Smooth muscle cell (in vitro differentiated cells): ENCODE measurements at regions not wholly inside any gene's neighbourhood (a gene's known extent, or its start where the extent isn't known, plus 50 kb on each side); places are given as distances from the start of the nearest gene placed in this dataset.

Source experiments
- DNase-seq: peaks from one replicate; lab custom pipeline; 2025; ENCODE audit not compliant: unreplicated experiment; lab: John Stamatoyannopoulos, UW
- H2AFZ ChIP-seq: fragments of 200-600 bp; sonication (generic); 2 replicates; pipeline ENCODE4 v1.6.0; 2016; ENCODE audit warnings: antibody characterized with exemption, low read depth, mild to moderate bottlenecking
- H3F3A ChIP-seq: fragments of 200-600 bp; sonication (generic); 2 replicates; pipeline ENCODE4 v1.6.0; 2017; ENCODE audit warnings: antibody characterized with exemption, low read depth
- H3K27ac ChIP-seq: fragments of 200-600 bp; sonication (generic); 2 replicates; pipeline ENCODE4 v1.5.1; 2016; ENCODE audit warnings: low read depth, mild to moderate bottlenecking
- H3K27me3 ChIP-seq: fragments of 200-600 bp; sonication (generic); 2 replicates; pipeline ENCODE4 v1.6.1; 2016; ENCODE audit warnings: low read depth, mild to moderate bottlenecking
- H3K36me3 ChIP-seq: fragments of 200-600 bp; sonication (generic); 2 replicates; pipeline ENCODE4 v1.5.1; 2016; ENCODE audit warnings: low read depth
- H3K4me1 ChIP-seq: fragments of 200-600 bp; sonication (generic); 2 replicates; pipeline ENCODE4 v1.5.1; 2016; ENCODE audit warnings: low read depth
- H3K4me2 ChIP-seq: fragments of 200-600 bp; sonication (generic); 2 replicates; pipeline ENCODE4 v1.6.0; 2016; ENCODE audit warnings: mild to moderate bottlenecking
- H3K4me3 ChIP-seq: fragments of 200-600 bp; sonication (generic); 2 replicates; pipeline ENCODE4 v1.5.1; 2016; ENCODE audit warnings: mild to moderate bottlenecking
- H3K79me2 ChIP-seq: fragments of 200-600 bp; sonication (generic); 2 replicates; pipeline ENCODE4 v1.6.0; 2016; ENCODE audit warnings: low read depth, mild to moderate bottlenecking
- H3K9ac ChIP-seq: fragments of 200-600 bp; sonication (generic); 2 replicates; pipeline ENCODE4 v1.6.0; 2016; ENCODE audit warnings: low read depth
- H3K9me3 ChIP-seq: fragments of 200-600 bp; sonication (generic); replicated peaks from 2 replicates; pipeline ENCODE4 v1.5.1; 2016; ENCODE audit warnings: low read depth
- H4K20me1 ChIP-seq: fragments of 200-600 bp; sonication (generic); 2 replicates; pipeline ENCODE4 v1.6.0; 2016; ENCODE audit warnings: low read depth
- WGBS: methylation state at CpG from one replicate; pipeline ENCODE4 v1.1.7; 2016; ENCODE audit warnings: low lambda C conversion rate; 5-methylcytosine and 5-hydroxymethylcytosine counted together
- TF ChIP-seq, protein P1 (sequence below): fragments of 200-600 bp; sonication (generic); IDR thresholded peaks from 2 replicates; pipeline ENCODE4 v1.5.1; 2017; ENCODE audit warnings: borderline replicate concordance, mild to moderate bottlenecking, antibody characterized with exemption; ENCODE audit not compliant: insufficient read depth, poor library complexity, severe bottlenecking

DNA sequence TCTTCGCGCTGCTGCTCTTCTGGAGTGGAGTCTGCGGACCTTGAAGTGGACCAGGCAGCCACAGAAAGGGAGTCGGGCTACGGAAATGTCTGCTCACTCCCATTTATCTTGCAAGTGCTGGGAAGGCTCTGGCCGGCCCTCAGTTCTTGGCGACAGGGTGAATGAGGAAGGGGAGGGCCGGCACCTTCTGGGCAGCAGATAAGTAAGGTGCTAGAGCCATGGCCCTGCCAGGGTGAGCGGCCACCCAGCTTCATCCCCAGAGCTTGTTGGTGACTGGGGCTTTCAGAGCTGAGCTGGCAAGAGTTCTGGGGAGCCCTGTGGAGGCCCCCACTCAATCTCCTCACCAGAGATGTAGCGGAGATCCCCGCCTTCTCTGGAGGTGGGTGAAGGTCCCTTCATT is 103.5 kb downstream of the ASB7 start:
- TF ChIP-seq, protein P1, sequence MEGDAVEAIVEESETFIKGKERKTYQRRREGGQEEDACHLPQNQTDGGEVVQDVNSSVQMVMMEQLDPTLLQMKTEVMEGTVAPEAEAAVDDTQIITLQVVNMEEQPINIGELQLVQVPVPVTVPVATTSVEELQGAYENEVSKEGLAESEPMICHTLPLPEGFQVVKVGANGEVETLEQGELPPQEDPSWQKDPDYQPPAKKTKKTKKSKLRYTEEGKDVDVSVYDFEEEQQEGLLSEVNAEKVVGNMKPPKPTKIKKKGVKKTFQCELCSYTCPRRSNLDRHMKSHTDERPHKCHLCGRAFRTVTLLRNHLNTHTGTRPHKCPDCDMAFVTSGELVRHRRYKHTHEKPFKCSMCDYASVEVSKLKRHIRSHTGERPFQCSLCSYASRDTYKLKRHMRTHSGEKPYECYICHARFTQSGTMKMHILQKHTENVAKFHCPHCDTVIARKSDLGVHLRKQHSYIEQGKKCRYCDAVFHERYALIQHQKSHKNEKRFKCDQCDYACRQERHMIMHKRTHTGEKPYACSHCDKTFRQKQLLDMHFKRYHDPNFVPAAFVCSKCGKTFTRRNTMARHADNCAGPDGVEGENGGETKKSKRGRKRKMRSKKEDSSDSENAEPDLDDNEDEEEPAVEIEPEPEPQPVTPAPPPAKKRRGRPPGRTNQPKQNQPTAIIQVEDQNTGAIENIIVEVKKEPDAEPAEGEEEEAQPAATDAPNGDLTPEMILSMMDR: no peak
- H3K4me3 ChIP-seq: no peak overlapping the region
- no peaks in the 10 kb centered on the region for H3K9me3 ChIP-seq
- H3K9ac ChIP-seq: no peak overlapping the region
- no peaks in the 10 kb centered on the region for H3K79me2 ChIP-seq
- no peak for DNase-seq
- H3K4me1 ChIP-seq: no peaks in the 10 kb centered on the region
- H2AFZ ChIP-seq: no peak overlapping the region
- H3K27me3 ChIP-seq: no peaks in the 10 kb centered on the region
- H3K4me2 ChIP-seq: no peak overlapping the region
- H3F3A ChIP-seq: no peaks in the 10 kb centered on the region
- H3K36me3 ChIP-seq: no peaks in the 10 kb centered on the region
- H4K20me1 ChIP-seq: no peaks in the 10 kb centered on the region
- 94% methylated on average over 11 of the region's 11 CpGs for WGBS
- H3K27ac ChIP-seq: no peak overlapping the region

DNA sequence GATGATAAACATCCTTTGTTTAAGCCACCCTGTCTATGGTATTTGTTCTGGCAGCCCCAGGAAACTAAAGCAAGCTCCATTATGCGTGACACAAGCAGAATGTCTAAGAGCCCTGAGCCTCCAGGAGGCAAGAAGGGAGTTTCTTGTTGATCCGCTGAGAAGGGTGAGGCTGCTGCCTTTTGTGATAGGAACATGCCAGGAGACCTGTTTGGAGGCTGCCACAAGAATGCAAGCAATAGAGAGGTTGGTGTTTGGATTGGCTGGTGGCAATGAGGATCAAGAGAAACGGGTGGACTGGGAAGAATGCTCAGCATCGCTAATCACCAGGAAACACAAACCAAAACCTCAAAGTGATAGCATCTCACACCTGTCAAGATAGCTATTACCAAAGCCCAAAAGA is 104.8 kb downstream of the ASB7 start:
- Histone ChIP-seq H3K4me1 (no peaks in the 10 kb centered on the region), H3K27ac (no peak overlapping the region), H3F3A (no peaks in the 10 kb centered on the region), H3K4me3 (no peak overlapping the region), H3K36me3 (no peaks in the 10 kb centered on the region), H3K9ac (no peak overlapping the region), H2AFZ (no peak overlapping the region), H3K9me3 (no peaks in the 10 kb centered on the region), H3K27me3 (no peaks in the 10 kb centered on the region), H3K4me2 (no peak overlapping the region), H3K79me2 (no peaks in the 10 kb centered on the region), H4K20me1 (no peaks in the 10 kb centered on the region)
- DNase-seq: no peak
- TF ChIP-seq, protein P1: no peak
- 84% methylated on average over 4 of the region's 4 CpGs for WGBS

DNA sequence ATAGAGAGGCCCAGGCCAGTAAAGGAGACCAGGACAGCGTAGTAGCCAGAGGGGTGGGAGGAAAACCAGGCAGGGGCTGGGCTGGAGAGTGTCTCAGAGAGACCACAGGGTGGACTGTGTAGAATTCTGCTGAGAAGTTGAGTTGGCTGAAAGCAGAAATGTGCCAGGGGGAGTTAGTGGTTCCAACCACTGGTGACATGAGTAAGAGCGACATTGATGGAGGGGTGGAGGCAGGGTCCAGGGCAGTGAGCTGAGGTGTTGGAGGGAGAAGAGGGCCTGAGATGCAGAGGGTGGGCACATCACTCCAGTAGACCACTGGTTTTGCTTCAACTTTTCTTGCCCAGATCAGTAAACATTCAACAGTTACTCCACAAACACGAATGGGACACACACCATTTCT is 106.5 kb downstream of the ASB7 start:
- H3K9ac ChIP-seq: no peak overlapping the region
- H3K4me1 ChIP-seq: no peaks in the 10 kb centered on the region
- no peaks in the 10 kb centered on the region for H4K20me1 ChIP-seq
- H3K27me3 ChIP-seq: no peaks in the 10 kb centered on the region
- H3F3A ChIP-seq: no peaks in the 10 kb centered on the region
- H3K27ac ChIP-seq: no peak overlapping the region
- no peak overlapping the region for H3K4me2 ChIP-seq
- H3K9me3 ChIP-seq: no peaks in the 10 kb centered on the region
- no peak overlapping the region for H2AFZ ChIP-seq
- H3K79me2 ChIP-seq: no peaks in the 10 kb centered on the region
- H3K36me3 ChIP-seq: no peaks in the 10 kb centered on the region
- no peak for DNase-seq
- H3K4me3 ChIP-seq: no peak overlapping the region
- TF ChIP-seq, protein P1: no peak
- WGBS: 93% methylated on average over 3 of the region's 3 CpGs

DNA sequence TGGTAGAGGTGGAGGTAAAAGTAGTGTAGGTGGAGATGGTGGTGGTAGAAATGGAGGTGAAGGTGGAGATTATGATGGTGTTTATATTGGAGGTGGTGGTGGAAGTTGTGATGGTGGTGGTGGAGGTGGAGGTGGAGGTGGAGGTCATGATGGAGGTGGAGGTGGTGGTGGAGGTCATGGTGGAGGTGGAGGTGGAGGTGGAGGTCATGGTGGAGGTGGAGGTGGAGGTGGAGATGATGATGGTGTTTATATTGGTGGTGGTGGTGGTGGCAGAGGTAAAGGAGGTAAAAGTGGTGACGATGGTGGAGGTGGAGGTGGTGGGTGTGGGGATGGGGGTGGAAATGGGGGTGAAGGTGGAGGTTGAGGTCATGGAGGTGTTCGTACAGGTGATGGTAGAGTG is 107.8 kb downstream of the ASB7 start:
- H3K4me1 ChIP-seq: no peaks in the 10 kb centered on the region
- H3K4me3 ChIP-seq: no peak overlapping the region
- H3K79me2 ChIP-seq: no peaks in the 10 kb centered on the region
- no peak overlapping the region for H2AFZ ChIP-seq
- no peaks in the 10 kb centered on the region for H3K9me3 ChIP-seq
- no peaks in the 10 kb centered on the region for H3K27me3 ChIP-seq
- H4K20me1 ChIP-seq: no peaks in the 10 kb centered on the region
- H3K9ac ChIP-seq: no peak overlapping the region
- TF ChIP-seq, protein P1: no peak
- no peaks in the 10 kb centered on the region for H3K36me3 ChIP-seq
- no peaks in the 10 kb centered on the region for H3F3A ChIP-seq
- no peak for DNase-seq
- H3K4me2 ChIP-seq: no peak overlapping the region
- WGBS: 100% methylated on average over 1 of the region's 2 CpGs
- H3K27ac ChIP-seq: no peak overlapping the region
